GM19397 (cell line): ENCODE measurements at regions not wholly inside any gene's neighbourhood (a gene's known extent, or its start where the extent isn't known, plus 50 kb on each side); places are given as distances from the start of the nearest gene placed in this dataset.
"Not testable (repeated sequence)": the region's sequence is repeated elsewhere in the genome, so short reads cannot be mapped to it uniquely, and the experiment has no call there.

Source experiments
- ATAC-seq: cut with Tn5 transposase; IDR thresholded peaks from one replicate; pipeline ENCODE4 v1.9.1; 2021; ENCODE audit warnings: mild to moderate bottlenecking, moderate library complexity; ENCODE audit not compliant: unreplicated experiment

- ATAC-seq: no peak
Observed at GRCh38 chr4:54571293-54572151, 86.2 kb upstream of the KIT start.

DNA sequence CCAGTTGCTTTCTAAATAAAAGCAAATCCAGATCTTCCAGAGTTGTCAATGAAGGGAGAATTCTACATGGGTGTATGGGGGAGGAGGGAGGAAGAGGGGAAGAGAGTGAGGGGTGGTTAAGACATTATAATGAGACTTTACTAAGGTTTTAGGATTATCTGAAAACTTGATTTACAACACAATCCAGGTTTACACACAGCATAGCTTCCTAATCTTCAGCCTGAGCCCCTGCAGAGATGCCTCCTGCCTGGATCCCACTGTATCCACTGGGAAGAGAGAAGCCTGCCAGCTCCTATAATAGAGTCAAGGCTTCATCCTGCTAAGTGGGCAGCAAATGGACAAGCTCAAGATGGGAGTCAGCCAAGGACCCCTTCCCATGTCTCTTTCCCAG lies 85.6 kb upstream of the KIT start:
- no peak for ATAC-seq

DNA sequence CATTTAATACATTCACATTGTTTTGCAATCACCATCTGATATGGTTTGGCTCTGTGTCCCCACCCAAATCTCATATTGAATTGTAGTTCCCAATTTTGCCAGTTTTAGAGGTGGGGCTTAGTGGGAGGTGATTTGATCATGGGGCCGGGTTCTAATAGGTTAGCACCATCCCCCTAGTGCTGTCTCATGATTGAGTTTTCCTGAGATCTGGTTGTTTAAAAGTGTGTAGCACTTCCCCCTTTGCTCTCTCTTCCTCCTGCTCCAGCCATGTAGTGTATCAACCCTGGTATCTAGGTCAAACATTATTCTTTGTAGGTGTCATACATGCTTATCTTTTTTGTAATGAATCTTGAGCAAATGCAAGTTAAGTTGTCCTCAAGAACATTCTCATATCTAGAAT lies 83.3 kb upstream of the KIT start:
- no peak for ATAC-seq

- ATAC-seq: no peak
Observed at GRCh38 chr4:54575919-54576318, 81.8 kb upstream of the KIT start.

- ATAC-seq: no peak
Observed at GRCh38 chr4:54581807-54582206, 76.0 kb upstream of the KIT start.

DNA sequence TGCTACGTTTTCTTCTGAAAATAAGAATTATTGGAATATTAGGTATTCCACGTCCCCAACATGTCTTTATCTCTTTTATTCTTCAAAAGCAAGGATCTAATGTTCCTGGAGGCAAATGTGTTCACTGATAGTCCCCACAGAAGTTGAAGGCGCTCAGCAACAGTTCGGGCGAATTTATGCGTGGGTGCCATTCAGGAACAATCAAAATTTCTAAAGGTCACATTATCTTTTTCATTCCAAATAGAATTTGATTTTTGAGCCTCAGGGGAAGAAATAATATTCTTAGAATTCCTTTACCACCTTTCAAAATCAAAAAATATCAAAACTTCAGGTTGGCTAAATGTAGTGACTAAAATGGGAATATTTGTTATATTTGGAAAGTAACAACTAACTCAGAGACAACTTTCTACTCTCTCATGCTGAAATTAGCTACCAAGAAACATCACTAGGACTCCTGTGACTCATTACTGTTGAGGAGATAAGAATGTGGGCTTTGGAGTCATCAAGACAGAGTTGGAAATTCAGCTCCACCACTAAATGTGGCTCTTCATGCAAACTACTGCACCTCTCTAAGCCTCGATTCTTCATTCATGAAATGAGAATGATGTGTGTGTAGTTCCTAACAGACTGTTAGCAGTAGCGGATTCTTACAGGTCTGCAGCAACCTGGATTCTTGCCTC lies 72.3 kb upstream of the KIT start:
- ATAC-seq: no peak

DNA sequence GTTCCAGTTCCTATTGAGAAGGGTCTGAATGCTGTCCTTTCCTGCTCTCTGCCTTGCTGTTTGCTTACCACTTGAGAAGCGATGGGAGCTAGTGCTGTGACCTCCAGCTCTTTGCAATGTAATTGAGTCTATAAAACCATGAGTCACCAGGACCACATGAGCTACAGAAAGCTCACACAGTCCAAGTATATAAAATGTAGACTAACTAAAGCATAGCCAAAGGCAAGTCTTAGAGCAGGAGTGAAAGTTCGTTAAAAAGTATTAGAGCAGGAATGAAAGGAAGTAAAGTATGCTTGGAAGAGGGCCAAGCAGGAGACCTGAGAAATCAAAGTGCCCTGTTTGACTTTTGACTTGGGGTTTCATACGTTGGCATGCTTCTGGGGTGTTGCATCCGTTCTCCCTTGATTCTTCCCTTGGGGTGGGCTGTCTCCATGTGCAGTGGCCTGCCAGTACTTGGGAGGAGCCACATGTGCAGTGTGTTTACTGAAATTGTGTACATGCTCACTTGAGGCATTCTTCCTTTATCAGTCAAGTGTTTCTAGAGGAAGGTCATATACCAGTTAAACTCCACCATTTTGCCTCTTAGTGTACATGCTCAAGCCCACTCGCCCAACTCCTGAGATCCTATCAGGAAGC lies 71.3 kb upstream of the KIT start:
- ATAC-seq: no peak

DNA sequence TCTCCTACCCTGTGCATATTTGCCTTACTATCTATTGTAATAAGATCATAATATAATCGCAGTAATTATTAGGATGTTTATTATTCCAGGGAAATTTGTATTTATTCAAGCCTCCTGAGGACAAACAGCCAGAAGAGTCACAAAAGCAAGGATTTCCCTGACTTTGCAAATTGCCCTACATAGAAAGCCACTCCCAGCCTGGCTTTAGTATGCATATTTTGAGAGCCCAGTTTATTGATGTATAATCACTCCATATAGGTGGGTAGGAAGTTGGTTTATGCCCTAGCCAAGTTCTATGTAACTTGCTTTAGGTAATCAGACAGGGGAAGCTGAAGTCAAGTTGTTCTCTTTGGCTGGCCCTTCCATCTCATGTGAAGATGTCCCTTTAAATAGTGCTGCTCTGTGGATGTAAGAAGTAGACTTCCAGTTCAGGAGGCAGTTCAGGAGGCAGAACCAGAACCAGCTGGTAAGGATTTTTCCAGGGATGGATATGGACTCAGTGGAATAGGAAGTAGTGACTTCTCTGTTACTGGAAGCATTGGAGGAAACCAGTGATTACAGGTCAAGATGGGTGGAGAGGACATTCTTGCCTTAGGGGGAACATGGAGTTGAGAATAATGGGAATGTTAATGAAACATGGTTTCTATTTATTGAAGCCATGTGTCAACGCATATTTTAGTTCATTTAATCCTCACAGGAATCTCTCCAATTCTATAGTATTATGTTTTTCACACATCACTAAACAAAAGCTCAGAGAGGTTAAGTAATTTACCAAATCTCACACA lies 70.5 kb upstream of the KIT start:
- ATAC-seq: no peak

GRCh38 chr4:54588404-54588803 lies 69.4 kb upstream of the KIT start:
- ATAC-seq: no peak

DNA sequence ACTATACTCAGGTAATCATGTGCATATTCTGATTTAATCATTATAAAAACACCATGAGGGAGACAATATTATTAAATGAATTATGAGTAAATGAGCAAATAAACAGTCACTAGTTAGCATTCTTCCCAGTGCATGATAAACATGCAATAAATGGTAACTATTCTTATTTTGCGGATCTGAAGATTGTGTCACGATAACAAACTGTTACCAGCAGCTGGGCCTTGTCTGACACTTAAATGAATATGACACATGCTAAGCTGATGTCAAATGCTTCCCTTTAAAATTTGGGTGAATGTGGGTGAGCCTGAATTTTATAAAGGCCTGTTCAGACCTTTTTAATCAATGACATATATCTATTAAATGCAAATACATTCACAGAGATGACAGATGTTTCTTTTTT lies 68.2 kb upstream of the KIT start:
- ATAC-seq: no peak

GRCh38 chr4:54593795-54594322 lies 63.9 kb upstream of the KIT start:
- no peak for ATAC-seq

DNA sequence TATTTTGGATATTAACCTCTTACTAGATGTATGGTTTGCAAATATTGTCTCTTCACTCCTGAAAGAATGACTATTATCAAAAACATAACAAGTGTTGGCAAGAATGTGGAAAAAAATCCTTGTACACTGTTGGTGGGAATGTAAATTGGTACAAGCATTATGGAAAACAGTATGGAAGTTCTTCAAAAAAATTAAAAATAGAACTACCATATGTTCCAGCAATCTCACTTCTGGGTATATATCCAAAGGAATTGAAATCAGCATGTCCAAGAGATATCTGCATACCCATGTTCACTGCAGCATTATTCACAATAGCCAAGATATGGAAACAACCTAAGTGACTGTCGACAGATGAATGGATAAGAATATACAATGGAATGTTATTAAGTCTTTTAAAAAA lies 61.6 kb upstream of the KIT start:
- no peak for ATAC-seq

- ATAC-seq: not testable (repeated sequence)
Observed at GRCh38 chr4:54597678-54598077, 60.1 kb upstream of the KIT start.

- not testable (repeated sequence) for ATAC-seq
Observed at GRCh38 chr4:54602175-54602574, 55.6 kb upstream of the KIT start.

DNA sequence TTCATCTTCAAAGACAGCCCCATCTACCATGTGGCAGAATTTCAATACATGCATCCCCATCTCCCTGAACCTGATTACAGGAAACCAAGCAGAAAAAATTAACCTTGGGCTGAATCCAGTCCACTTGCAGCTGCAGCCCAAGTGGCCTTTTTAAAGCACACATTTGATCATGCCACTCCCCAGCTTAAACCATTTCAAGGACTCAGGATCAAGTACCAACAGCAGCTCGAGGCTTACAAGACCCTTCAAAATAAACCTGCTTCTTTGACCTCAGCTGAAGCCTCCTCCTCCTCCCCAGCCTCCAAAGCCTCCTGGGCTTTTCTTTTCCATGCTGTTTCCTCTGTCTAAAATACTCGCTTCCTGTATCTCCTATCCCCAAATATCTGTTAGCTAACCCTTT lies 50.7 kb upstream of the KIT start:
- ATAC-seq: no peak

GRCh38 chr4:54607521-54607920 lies 50.2 kb upstream of the KIT start:
- ATAC-seq: no peak
